Prostate gland (tissue), 2 donors: ENCODE measurements at regions not wholly inside any gene's neighbourhood (a gene's known extent, or its start where the extent isn't known, plus 50 kb on each side); places are given as distances from the start of the nearest gene placed in this dataset.

Source experiments
- DNase-seq: peaks from one replicate; pipeline ENCODE4 v3.0.0-alpha.2; 2019; ENCODE audit warnings: low spot score
- H3K27ac ChIP-seq, 2 donors: fragments of 200-600 bp; sonication (generic); 2 replicates each; pipeline ENCODE4 v1.5.1; 2017 to 2019
- H3K27me3 ChIP-seq: fragments of 200-600 bp; sonication (generic); replicated peaks from 2 replicates; pipeline ENCODE4 v1.5.1; 2019; ENCODE audit not compliant: insufficient read depth
- H3K36me3 ChIP-seq, 2 donors: fragments of 200-600 bp; sonication (generic); 1 replicate in 1 of 2; 2 replicates in 1 of 2; pipeline versions ENCODE4 v1.5.1 to v1.8.1; 2017 to 2019
- H3K4me1 ChIP-seq: fragments of 200-600 bp; sonication (generic); replicated peaks from 2 replicates; pipeline ENCODE4 v1.5.1; 2019
- H3K4me3 ChIP-seq, 2 donors: fragments of 200-600 bp; sonication (generic); 2 replicates each; pipeline ENCODE4 v1.5.1; 2017 to 2019
- H3K9me3 ChIP-seq: fragments of 200-600 bp; sonication (generic); 2 replicates; pipeline ENCODE4 v1.5.1; 2017
- POLR2A ChIP-seq: fragments of 450-650 bp; IDR thresholded peaks from one replicate; pipeline ENCODE4 v1.6.1; 2016; ENCODE audit warnings: antibody characterized with exemption, mild to moderate bottlenecking
- POLR2AphosphoS5 ChIP-seq: sonication (generic); formaldehyde crosslinking; IDR thresholded peaks from one replicate; pipeline ENCODE4 v1.6.1; 2017; ENCODE audit warnings: antibody characterized with exemption
- WGBS: methylation state at CpG from one replicate; pipeline ENCODE4 v1.1.5; 2018; 5-methylcytosine and 5-hydroxymethylcytosine counted together
- intact Hi-C: fragments of 100-400 bp; cut with DNase I; formaldehyde crosslinking; loops from one replicate; pipeline ENCODE4 v1.14.2; 2022
- TF ChIP-seq, protein P1 (sequence below), 4 experiments: fragments of 200-600 bp in 2 of 4; fragments of 450-650 bp in 2 of 4; sonication (generic) in 2 of 4; IDR thresholded peaks; 1 replicate in 3 of 4; 2 replicates in 1 of 4; pipeline ENCODE4 v1.5.1; 2016 to 2019; ENCODE audit warnings: antibody characterized with exemption in 4 of 4, mild to moderate bottlenecking in 2 of 4, moderate library complexity in 2 of 4

DNA sequence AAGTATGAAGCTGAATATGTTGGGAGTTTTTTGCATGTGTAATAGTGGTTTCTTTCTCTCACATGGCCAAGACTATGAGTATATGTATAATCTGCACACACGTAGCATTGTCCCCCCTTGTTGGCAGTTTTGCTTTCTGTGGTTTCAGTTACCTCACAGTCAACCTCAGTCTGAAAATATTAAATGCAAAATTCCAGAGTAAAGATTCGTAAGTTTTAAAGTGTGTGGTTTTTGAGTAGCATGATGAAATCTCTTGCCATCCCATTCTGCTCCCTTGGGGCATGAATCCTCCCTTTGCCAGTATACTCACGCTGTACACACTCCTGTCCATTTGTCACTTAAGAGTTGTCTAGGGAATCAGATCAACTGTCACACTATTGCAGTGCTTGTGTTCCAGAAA is 742.0 kb upstream of the CCDC54 start:
- Histone ChIP-seq H3K27me3 (no peaks in the 10 kb centered on the region), H3K4me1 (no peaks in the 10 kb centered on the region), H3K27ac (no peak overlapping the region), H3K4me3 (no peak overlapping the region), H3K36me3 (no peaks in the 10 kb centered on the region), H3K9me3 (no peaks in the 10 kb centered on the region)
- TF ChIP-seq, protein P1, sequence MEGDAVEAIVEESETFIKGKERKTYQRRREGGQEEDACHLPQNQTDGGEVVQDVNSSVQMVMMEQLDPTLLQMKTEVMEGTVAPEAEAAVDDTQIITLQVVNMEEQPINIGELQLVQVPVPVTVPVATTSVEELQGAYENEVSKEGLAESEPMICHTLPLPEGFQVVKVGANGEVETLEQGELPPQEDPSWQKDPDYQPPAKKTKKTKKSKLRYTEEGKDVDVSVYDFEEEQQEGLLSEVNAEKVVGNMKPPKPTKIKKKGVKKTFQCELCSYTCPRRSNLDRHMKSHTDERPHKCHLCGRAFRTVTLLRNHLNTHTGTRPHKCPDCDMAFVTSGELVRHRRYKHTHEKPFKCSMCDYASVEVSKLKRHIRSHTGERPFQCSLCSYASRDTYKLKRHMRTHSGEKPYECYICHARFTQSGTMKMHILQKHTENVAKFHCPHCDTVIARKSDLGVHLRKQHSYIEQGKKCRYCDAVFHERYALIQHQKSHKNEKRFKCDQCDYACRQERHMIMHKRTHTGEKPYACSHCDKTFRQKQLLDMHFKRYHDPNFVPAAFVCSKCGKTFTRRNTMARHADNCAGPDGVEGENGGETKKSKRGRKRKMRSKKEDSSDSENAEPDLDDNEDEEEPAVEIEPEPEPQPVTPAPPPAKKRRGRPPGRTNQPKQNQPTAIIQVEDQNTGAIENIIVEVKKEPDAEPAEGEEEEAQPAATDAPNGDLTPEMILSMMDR (IDR thresholded peaks at IDR 0.05): no peak
- TF ChIP-seq POLR2AphosphoS5: no peak
- 83% methylated on average over 3 of the region's 3 CpGs for WGBS
- intact Hi-C loops: no loop called here
- no peak for DNase-seq

DNA sequence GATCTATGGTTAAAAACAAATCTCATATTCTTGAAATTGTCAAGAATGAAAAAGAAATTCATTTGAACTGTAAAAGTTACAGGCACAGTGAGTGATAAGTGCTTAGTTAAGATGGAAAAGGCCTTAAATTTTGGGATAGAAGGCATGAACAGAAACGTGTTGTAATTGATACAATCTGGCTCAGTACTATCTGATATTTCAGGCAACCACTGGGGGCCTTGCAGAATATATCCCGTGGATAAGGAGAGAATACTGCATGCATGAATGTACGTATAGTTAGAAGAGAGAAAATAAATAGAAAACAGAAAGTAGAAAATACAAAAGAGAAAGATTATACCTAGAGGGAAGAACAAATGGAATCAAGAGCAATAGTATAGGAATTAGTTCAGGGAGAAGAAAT is 741.4 kb upstream of the CCDC54 start:
- TF ChIP-seq, protein P1 (IDR thresholded peaks at IDR 0.05): no peak
- no peak for TF ChIP-seq POLR2A
- Histone ChIP-seq H3K4me1 (no peaks in the 10 kb centered on the region), H3K27ac (no peak overlapping the region), H3K9me3 (no peaks in the 10 kb centered on the region), H3K27me3 (no peaks in the 10 kb centered on the region), H3K36me3 (no peaks in the 10 kb centered on the region), H3K4me3 (no peak overlapping the region)
- intact Hi-C loops: no loop called here
- no peak for DNase-seq
- 66% methylated on average over 3 of the region's 3 CpGs for WGBS

DNA sequence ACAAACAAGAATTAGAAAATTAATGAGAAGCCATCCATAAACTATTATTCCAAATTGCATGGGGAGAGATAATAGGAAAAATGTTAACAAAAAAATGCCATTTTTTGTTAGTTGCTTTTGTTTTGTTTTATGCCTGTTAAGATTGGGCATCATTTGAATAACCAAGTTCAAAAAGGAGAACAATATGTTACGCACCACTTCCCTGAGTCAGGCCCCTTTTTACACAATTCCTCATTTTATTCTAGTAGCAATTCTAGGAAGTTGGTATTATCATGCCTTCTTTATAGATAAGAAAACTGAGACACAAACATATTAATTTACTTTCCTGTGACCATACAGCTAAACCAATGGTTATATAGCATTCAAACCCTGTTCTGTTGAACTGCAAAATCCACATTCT is 736.9 kb upstream of the CCDC54 start:
- TF ChIP-seq POLR2A (no peak), POLR2AphosphoS5 (no peak)
- TF ChIP-seq, protein P1 (IDR thresholded peaks at IDR 0.05): no peak
- no peak for DNase-seq
- Histone ChIP-seq H3K9me3 (no peaks in the 10 kb centered on the region), H3K27me3 (no peaks in the 10 kb centered on the region), H3K4me1 (no peaks in the 10 kb centered on the region), H3K36me3 (no peaks in the 10 kb centered on the region), H3K27ac (no peak overlapping the region), H3K4me3 (no peak overlapping the region)
- intact Hi-C loops: no loop called here
- 91% methylated on average over 1 of the region's 1 CpG for WGBS

DNA sequence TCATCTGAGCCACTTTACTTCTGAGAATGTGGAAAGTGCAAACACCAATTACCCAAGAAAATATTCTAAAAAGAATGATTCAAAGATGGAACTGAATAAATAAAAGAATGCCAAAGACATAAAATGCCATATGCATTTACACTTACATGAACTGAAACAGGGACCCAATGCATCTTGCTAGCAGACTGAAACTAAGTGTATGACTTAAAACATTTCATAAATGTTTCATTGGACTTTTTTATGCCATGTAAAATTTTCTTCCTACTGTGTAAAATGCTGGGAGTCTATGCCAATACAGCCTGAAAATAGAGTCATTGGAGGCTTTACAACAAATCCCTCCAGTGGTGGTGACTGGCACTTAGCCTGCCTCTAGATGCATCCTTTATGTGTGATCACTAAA is 735.1 kb upstream of the CCDC54 start:
- H3K4me3 ChIP-seq: no peak overlapping the region
- intact Hi-C loops: no loop called here
- no peaks in the 10 kb centered on the region for H3K27me3 ChIP-seq
- no peaks in the 10 kb centered on the region for H3K9me3 ChIP-seq
- DNase-seq: no peak
- no peak overlapping the region for H3K27ac ChIP-seq
- H3K36me3 ChIP-seq: no peaks in the 10 kb centered on the region
- no peaks in the 10 kb centered on the region for H3K4me1 ChIP-seq
- TF ChIP-seq POLR2A (no peak), POLR2AphosphoS5 (no peak)
- TF ChIP-seq, protein P1 (IDR thresholded peaks at IDR 0.05): no peak

DNA sequence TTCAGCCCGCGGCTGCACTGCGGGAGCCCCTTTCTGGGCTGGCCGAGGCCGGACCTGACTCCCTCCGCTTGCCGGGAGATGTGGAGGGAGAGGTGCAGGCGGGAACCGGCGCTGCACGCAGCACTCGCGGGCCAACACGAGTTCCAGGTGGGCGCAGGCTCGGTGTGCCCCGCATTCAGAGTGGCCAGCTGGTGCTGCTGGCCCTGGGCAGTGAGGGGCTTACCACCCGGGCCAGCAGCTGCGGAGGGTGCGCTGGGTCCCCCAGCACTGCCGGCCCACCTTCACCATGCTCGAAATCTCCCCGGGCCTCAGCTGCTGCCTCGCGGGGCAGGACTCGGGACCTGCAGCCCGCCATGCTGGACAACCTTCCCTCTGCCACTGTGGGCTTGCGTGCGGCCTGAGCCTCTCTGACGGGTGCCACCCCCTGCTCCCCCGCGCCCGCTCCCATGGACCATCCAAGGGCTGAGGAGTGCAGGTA is 733.5 kb upstream of the CCDC54 start:
- H3K36me3 ChIP-seq: no peaks in the 10 kb centered on the region
- intact Hi-C loops: no loop called here
- WGBS: 96% methylated on average over 17 of the region's 33 CpGs
- DNase-seq: no peak
- no peaks in the 10 kb centered on the region for H3K4me1 ChIP-seq
- no peak overlapping the region for H3K27ac ChIP-seq
- no peaks in the 10 kb centered on the region for H3K9me3 ChIP-seq
- TF ChIP-seq POLR2AphosphoS5 (no peak), POLR2A (no peak)
- TF ChIP-seq, protein P1 (IDR thresholded peaks at IDR 0.05): no peak
- no peaks in the 10 kb centered on the region for H3K27me3 ChIP-seq
- H3K4me3 ChIP-seq: no peak overlapping the region
